ENCODE measurements at regions not wholly inside any gene's neighbourhood (a gene's known extent, or its start where the extent isn't known, plus 50 kb on each side); places are given as distances from the start of the nearest gene placed in this dataset.

- no peak for DNase-seq (ENCODE audit: low read depth)
Measured at GRCh38 chr2:103734911-103735310, 973.1 kb downstream of the TMEM182 start.

GRCh38 chr2:103738108-103738507 is 976.3 kb downstream of the TMEM182 start:
- no peak for DNase-seq (ENCODE audit: low read depth)

- DNase-seq (ENCODE audit: low read depth): no peak
Measured at GRCh38 chr2:103738606-103739005, 976.8 kb downstream of the TMEM182 start.

- DNase-seq (ENCODE audit: low read depth): no peak
Measured at GRCh38 chr2:103739186-103739585, 977.4 kb downstream of the TMEM182 start.

- DNase-seq (ENCODE audit: low read depth): no peak
Measured at GRCh38 chr2:103739921-103740320, 978.1 kb downstream of the TMEM182 start.

GRCh38 chr2:103740631-103741030 is 978.8 kb downstream of the TMEM182 start:
- DNase-seq (ENCODE audit: low read depth): no peak

GRCh38 chr2:103743195-103743594 is 981.4 kb downstream of the TMEM182 start:
- no peak for DNase-seq (ENCODE audit: low read depth)

GRCh38 chr2:103754530-103754929 is 992.7 kb downstream of the TMEM182 start:
- no peak for DNase-seq (ENCODE audit: low read depth)

- no peak for DNase-seq (ENCODE audit: low read depth)
Measured at GRCh38 chr2:103773884-103774283, 1012.1 kb downstream of the TMEM182 start.

GRCh38 chr2:103780088-103780702 is 1018.4 kb downstream of the TMEM182 start:
- DNase-seq (ENCODE audit: low read depth): no peak

GRCh38 chr2:103781313-103781712 is 1019.5 kb downstream of the TMEM182 start:
- no peak for DNase-seq (ENCODE audit: low read depth)

- no peak for DNase-seq (ENCODE audit: low read depth)
Measured at GRCh38 chr2:103784261-103784660, 1022.4 kb downstream of the TMEM182 start.

GRCh38 chr2:103785432-103785831 is 1023.6 kb downstream of the TMEM182 start:
- no peak for DNase-seq (ENCODE audit: low read depth)

GRCh38 chr2:103785956-103786355 is 1024.1 kb downstream of the TMEM182 start:
- DNase-seq (ENCODE audit: low read depth): no peak

- no peak for DNase-seq (ENCODE audit: low read depth)
Measured at GRCh38 chr2:103788389-103788788, 1026.6 kb downstream of the TMEM182 start.

- no peak for DNase-seq (ENCODE audit: low read depth)
Measured at GRCh38 chr2:103788951-103789350, 1027.1 kb downstream of the TMEM182 start.

- DNase-seq (ENCODE audit: low read depth): no peak
Measured at GRCh38 chr2:103789381-103790095, 1027.7 kb downstream of the TMEM182 start.

GRCh38 chr2:103792042-103792441 is 1030.2 kb downstream of the TMEM182 start:
- DNase-seq (ENCODE audit: low read depth): no peak

- DNase-seq (ENCODE audit: low read depth): no peak
Measured at GRCh38 chr2:103798291-103798690, 1036.5 kb downstream of the TMEM182 start.

GRCh38 chr2:103804013-103804412 is 1042.2 kb downstream of the TMEM182 start:
- no peak for DNase-seq (ENCODE audit: low read depth)

GRCh38 chr2:103805746-103806145 is 1043.9 kb downstream of the TMEM182 start:
- DNase-seq (ENCODE audit: low read depth): no peak

GRCh38 chr2:103808814-103809213 is 1045.1 kb upstream of the POU3F3 start:
- no peak for DNase-seq (ENCODE audit: low read depth)

GRCh38 chr2:103809415-103809814 is 1044.5 kb upstream of the POU3F3 start:
- peak; percentile 73 for DNase-seq (ENCODE audit: low read depth)

GRCh38 chr2:103809941-103810441 is 1043.9 kb upstream of the POU3F3 start:
- no peak for DNase-seq (ENCODE audit: low read depth)
